Endothelial cell of umbilical vein (primary cell): ENCODE measurements at regions not wholly inside any gene's neighbourhood (a gene's known extent, or its start where the extent isn't known, plus 50 kb on each side); places are given as distances from the start of the nearest gene placed in this dataset.

Experiments used
- BruUV-seq: library from RNA; stranded (reverse); fragments of 400-500 nt; replicated peaks from 2 replicates; lab custom pipeline; 2021; lab: Mats Ljungman, UMichigan
- CTCF ChIA-PET: fragments of 300-600, 350-600 bp; sonication (Branson Sonifier 250); formaldehyde crosslinking; loops from one replicate; lab custom pipeline; 2021; ENCODE audit warnings: antibody characterized with exemption, inconsistent platforms; lab: Charles Lee
- POLR2A ChIA-PET: fragments of 300-600, 350-600 bp; sonication (Branson Sonifier 250); formaldehyde crosslinking; loops from one replicate; lab custom pipeline; 2021; ENCODE audit warnings: antibody characterized with exemption, inconsistent platforms; lab: Charles Lee
- DNase-seq: peaks from one replicate; pipeline ENCODE4 v3.0.0-alpha.2; 2011; ENCODE audit warnings: low read depth, low spot score
- FAIRE-seq: peaks from 2 replicates; lab custom pipeline; 2011; peaks lifted over from hg19 to GRCh38; lab: Jason Lieb, UNC
- H2AFZ ChIP-seq: 2 replicates; pipeline ENCODE4 v1.6.0; 2012; ENCODE audit warnings: low read depth, low read length, control low read depth, inconsistent platforms
- H3K27ac ChIP-seq: 2 replicates; pipeline ENCODE4 v1.5.1; 2011; ENCODE audit warnings: low read depth, mild to moderate bottlenecking, control low read depth, low read length, moderate library complexity; ENCODE audit not compliant: insufficient read depth
- H3K27me3 ChIP-seq, 2 experiments: 2 replicates each; pipeline versions ENCODE4 v1.6.0 to v1.6.1; 2011; ENCODE audit warnings: low read length in 2 of 2, mixed read lengths in 1 of 2; ENCODE audit not compliant: control insufficient read depth in 2 of 2, insufficient read depth in 2 of 2
- H3K36me3 ChIP-seq, 2 experiments: 2 replicates in 1 of 2; 3 replicates in 1 of 2; pipeline ENCODE4 v1.5.1; 2011; ENCODE audit warnings: low read length in 2 of 2, mild to moderate bottlenecking in 1 of 2, moderate library complexity in 1 of 2; ENCODE audit not compliant: control insufficient read depth in 2 of 2, insufficient read depth in 2 of 2; ENCODE audit errors: extremely low read depth in 1 of 2
- H3K4me1 ChIP-seq: 3 replicates; pipeline ENCODE4 v1.5.1; 2011; ENCODE audit warnings: mild to moderate bottlenecking, low read length; ENCODE audit not compliant: control insufficient read depth, insufficient read depth; ENCODE audit errors: extremely low read depth
- H3K4me2 ChIP-seq: 2 replicates; pipeline ENCODE4 v1.6.1; 2011; ENCODE audit warnings: low read length, control low read depth, mixed read lengths; ENCODE audit not compliant: insufficient read depth
- H3K4me3 ChIP-seq, 3 experiments: fragments of 200-600 bp in 1 of 3; sonication (generic), shearing (Covaris generic) in 1 of 3; replicated peaks in 1 of 3; 2 replicates each; pipeline ENCODE4 v1.5.1; 2011 to 2016; ENCODE audit warnings: control low read depth in 3 of 3, low read length in 3 of 3, mild to moderate bottlenecking in 2 of 3, inconsistent platforms in 1 of 3, low read depth in 1 of 3, moderate library complexity in 1 of 3; ENCODE audit not compliant: insufficient read depth in 1 of 3
- H3K79me2 ChIP-seq: 2 replicates; pipeline ENCODE4 v1.6.0; 2012; ENCODE audit warnings: low read length, inconsistent platforms; ENCODE audit not compliant: control insufficient read depth, insufficient read depth
- H3K9ac ChIP-seq: replicated peaks from 2 replicates; pipeline ENCODE3; 2011; ENCODE audit warnings: low read length, control low read depth; ENCODE audit not compliant: insufficient read depth; ENCODE audit errors: extremely low read depth
- H3K9me1 ChIP-seq: replicated peaks from 3 replicates; pipeline ENCODE4 v1.6.0; 2011; ENCODE audit warnings: mild to moderate bottlenecking, low read length; ENCODE audit not compliant: control insufficient read depth, insufficient read depth; ENCODE audit errors: extremely low read depth
- H3K9me3 ChIP-seq: replicated peaks from 2 replicates; pipeline ENCODE4 v1.5.1; 2012; ENCODE audit warnings: low read length, inconsistent platforms; ENCODE audit not compliant: control insufficient read depth, insufficient read depth
- H4K20me1 ChIP-seq: replicated peaks from 2 replicates; pipeline ENCODE3; 2011; ENCODE audit warnings: mild to moderate bottlenecking, low read length; ENCODE audit not compliant: control insufficient read depth, insufficient read depth; ENCODE audit errors: extremely low read depth
- CTCF ChIP-seq, 2 donors: IDR thresholded peaks; 1 replicate in 1 of 2; 2 replicates in 1 of 2; pipeline ENCODE4 v1.5.1; 2011; ENCODE audit warnings: low read length in 2 of 2, mild to moderate bottlenecking in 2 of 2, moderate library complexity in 2 of 2, control low read depth in 1 of 2, inconsistent platforms in 1 of 2, low read depth in 1 of 2; ENCODE audit not compliant: insufficient read depth in 1 of 2; ENCODE audit errors: extremely low read depth in 1 of 2
- FOS ChIP-seq: IDR thresholded peaks from 2 replicates; pipeline ENCODE4 v1.6.1; 2011; ENCODE audit warnings: mild to moderate bottlenecking, low read length, moderate library complexity, borderline replicate concordance; ENCODE audit not compliant: insufficient read depth
- JUN ChIP-seq: IDR thresholded peaks from 2 replicates; pipeline ENCODE4 v1.6.1; 2011; ENCODE audit warnings: borderline replicate concordance, low read depth; ENCODE audit not compliant: insufficient read length, insufficient read depth
- MAX ChIP-seq: IDR thresholded peaks from 2 replicates; pipeline ENCODE4 v1.6.1; 2011; ENCODE audit not compliant: insufficient read depth, insufficient read length
- POLR2AphosphoS5 ChIP-seq: IDR thresholded peaks from 2 replicates; pipeline ENCODE4 v1.6.1; 2012; ENCODE audit warnings: low read depth, mild to moderate bottlenecking, control low read depth, low read length, moderate library complexity; ENCODE audit not compliant: insufficient read depth
- dilution Hi-C: fragments of 300-500 bp; cut with MboI; formaldehyde crosslinking; loops from one replicate; pipeline ENCODE4 v1.15.0; 2019; ENCODE audit warnings: low sequenced_read_pairs; ENCODE audit not compliant: extremely low pct_ligation_motif_present
- intact Hi-C: fragments of 100-400 bp; cut with micrococcal nuclease; formaldehyde crosslinking; loops from one replicate; pipeline ENCODE4 v1.10.0; 2022

- CTCF ChIA-PET: interaction anchor here (1.7 kb wide), 1 partner anchor 18 kb away, joined by 3 read pairs; no protein-coding TSS in a partner anchor
Observed at GRCh38 chr3:44023961-44024593, 217.6 kb upstream of the TOPAZ1 start.

More at GRCh38 chr3:44023961-44024593, 217.6 kb upstream of the TOPAZ1 start:
- dilution Hi-C loops: no loop called here
- FAIRE-seq: no peak
- H3K4me2 ChIP-seq: no peak overlapping the region
- H3K9me1 ChIP-seq: no peaks in the 10 kb centered on the region
- no peaks in the 10 kb centered on the region for H3K9me3 ChIP-seq
- TF ChIP-seq MAX (no peak), CTCF (IDR thresholded peaks at IDR 0.05; ENCODE audit: extremely low read depth in 1 of 2, insufficient read depth in 1 of 2, low read depth in 1 of 2, low read length in 2 of 2) (no peak), JUN (no peak), POLR2AphosphoS5 (no peak), FOS (no peak)
- H3K4me1 ChIP-seq: no peaks in the 10 kb centered on the region
- no peak for DNase-seq
- H3K27me3 ChIP-seq: peaks cover 27 to 46% of the 10 kb centered on the region in 2 experiments
- POLR2A ChIA-PET: no interaction called here
- H3K36me3 ChIP-seq: no peaks in the 10 kb centered on the region
- no peak overlapping the region for H3K9ac ChIP-seq
- H3K4me3 ChIP-seq: no peak overlapping the region
- no peak overlapping the region for H3K27ac ChIP-seq
- no peaks in the 10 kb centered on the region for H4K20me1 ChIP-seq
- no peaks in the 10 kb centered on the region for H3K79me2 ChIP-seq
- intact Hi-C loops: no loop called here
- H2AFZ ChIP-seq: no peak overlapping the region
- BruUV-seq: no TSS peak
